Ascending aorta (tissue), 2 donors: ENCODE measurements at regions not wholly inside any gene's neighbourhood (a gene's known extent, or its start where the extent isn't known, plus 50 kb on each side); places are given as distances from the start of the nearest gene placed in this dataset.

Source experiments
- DNase-seq, 2 donors: peaks; one replicate each; pipeline ENCODE4 v3.0.0-alpha.2; 2019; ENCODE audit warnings: low spot score in 2 of 2
- H3K27ac ChIP-seq, 2 donors: fragments of 200-600 bp; sonication (generic); one replicate each; pipeline ENCODE4 v1.5.1; 2016 to 2017; ENCODE audit warnings: mild to moderate bottlenecking in 1 of 2
- H3K27me3 ChIP-seq: fragments of 200-600 bp; sonication (generic); one replicate; pipeline ENCODE4 v1.5.1; 2017
- H3K36me3 ChIP-seq, 2 donors: fragments of 200-600 bp; sonication (generic); one replicate each; pipeline ENCODE4 v1.5.1; 2016
- H3K4me1 ChIP-seq, 2 donors: fragments of 200-600 bp; sonication (generic); one replicate each; pipeline ENCODE4 v1.5.1; 2016 to 2017; ENCODE audit warnings: mild to moderate bottlenecking in 1 of 2
- H3K4me3 ChIP-seq, 2 donors: fragments of 200-600 bp; sonication (generic); one replicate each; pipeline ENCODE4 v1.5.1; 2016 to 2017; ENCODE audit warnings: mild to moderate bottlenecking in 1 of 2
- H3K9me3 ChIP-seq, 2 donors: fragments of 200-600 bp; sonication (generic); one replicate each; pipeline ENCODE4 v1.5.1; 2016
- CTCF ChIP-seq, 3 experiments: fragments of 200-600 bp in 2 of 3; fragments of 450-650 bp in 1 of 3; sonication (generic) in 2 of 3; IDR thresholded peaks; one replicate each; pipeline ENCODE4 v1.5.1; 2016 to 2019; ENCODE audit warnings: antibody characterized with exemption in 3 of 3, mild to moderate bottlenecking in 1 of 3, moderate library complexity in 1 of 3
- intact Hi-C: fragments of 100-400 bp; cut with DNase I; formaldehyde crosslinking; loops from one replicate; pipeline ENCODE4 v1.15.1; 2023

- no peak for TF ChIP-seq CTCF (IDR thresholded peaks at IDR 0.05)
- Histone ChIP-seq H3K9me3 (no peaks in the 10 kb centered on the region), H3K4me1 (no peaks in the 10 kb centered on the region), H3K4me3 (no peak overlapping the region), H3K36me3 (no peaks in the 10 kb centered on the region), H3K27me3 (no peaks in the 10 kb centered on the region), H3K27ac (no peak overlapping the region)
- intact Hi-C loops, result no loop called here
- no peak for DNase-seq
Measured at GRCh38 chr2:192579965-192580700, 385.4 kb upstream of the TMEFF2 start.

- H3K4me3 ChIP-seq, result no peak overlapping the region
- intact Hi-C loops, result no loop called here
- DNase-seq, result no peak
Measured at GRCh38 chr2:192578780-192579179, 384.0 kb upstream of the TMEFF2 start.

GRCh38 chr2:192577706-192578105 lies 383.0 kb upstream of the TMEFF2 start:
- no peaks in the 10 kb centered on the region for H3K36me3 ChIP-seq
- no peaks in the 10 kb centered on the region for H3K9me3 ChIP-seq
- no peaks in the 10 kb centered on the region for H3K27me3 ChIP-seq
- DNase-seq, result no peak
- H3K4me3 ChIP-seq, result no peak overlapping the region
- H3K27ac ChIP-seq, result no peak overlapping the region
- intact Hi-C loops, result no loop called here
- H3K4me1 ChIP-seq, result no peaks in the 10 kb centered on the region
- TF ChIP-seq CTCF (IDR thresholded peaks at IDR 0.05), result no peak

More at GRCh38 chr2:192578780-192579179, 384.0 kb upstream of the TMEFF2 start:
- Histone ChIP-seq H3K27me3 (no peaks in the 10 kb centered on the region), H3K36me3 (no peaks in the 10 kb centered on the region), H3K4me1 (no peaks in the 10 kb centered on the region), H3K9me3 (no peaks in the 10 kb centered on the region), H3K27ac (no peak overlapping the region)
- TF ChIP-seq CTCF (IDR thresholded peaks at IDR 0.05), result no peak

- intact Hi-C loops, result no loop called here
- DNase-seq, result no peak
- no peak overlapping the region for H3K27ac ChIP-seq
Measured at GRCh38 chr2:192574552-192574951, 379.8 kb upstream of the TMEFF2 start.

GRCh38 chr2:192571636-192572035 lies 376.9 kb upstream of the TMEFF2 start:
- no peaks in the 10 kb centered on the region for H3K9me3 ChIP-seq
- TF ChIP-seq CTCF (IDR thresholded peaks at IDR 0.05), result no peak
- H3K27me3 ChIP-seq, result no peaks in the 10 kb centered on the region
- H3K27ac ChIP-seq, result no peak overlapping the region
- intact Hi-C loops, result no loop called here
- H3K36me3 ChIP-seq, result no peaks in the 10 kb centered on the region
- no peak for DNase-seq
- H3K4me1 ChIP-seq, result no peaks in the 10 kb centered on the region
- no peak overlapping the region for H3K4me3 ChIP-seq

More at GRCh38 chr2:192574552-192574951, 379.8 kb upstream of the TMEFF2 start:
- Histone ChIP-seq H3K4me3 (no peak overlapping the region), H3K36me3 (no peaks in the 10 kb centered on the region), H3K27me3 (no peaks in the 10 kb centered on the region), H3K4me1 (no peaks in the 10 kb centered on the region), H3K9me3 (no peaks in the 10 kb centered on the region)
- TF ChIP-seq CTCF (IDR thresholded peaks at IDR 0.05), result no peak
